ENCODE measurements at regions not wholly inside any gene's neighbourhood (a gene's known extent, or its start where the extent isn't known, plus 50 kb on each side); places are given as distances from the start of the nearest gene placed in this dataset.

DNA sequence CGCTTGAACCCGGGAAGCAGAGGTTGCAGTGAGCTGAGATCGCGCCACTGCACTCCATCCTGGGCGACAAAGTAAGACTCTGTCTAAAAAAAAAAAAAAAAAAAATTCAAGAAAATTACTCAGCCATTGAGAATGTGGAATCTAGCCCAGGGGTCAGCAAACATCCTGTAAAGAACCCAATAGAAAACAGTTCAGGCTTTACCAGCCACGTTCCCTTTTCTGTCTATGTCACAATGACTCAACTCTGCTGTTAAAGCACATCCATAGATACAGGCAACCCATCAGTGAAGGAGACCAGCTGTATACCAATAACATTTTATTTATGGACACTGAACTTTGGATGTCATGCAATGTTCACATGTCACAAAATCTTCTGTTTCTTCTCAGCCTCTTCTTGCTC is 435.6 kb upstream of the GYPC start:
- Histone ChIP-seq H3K56ac (ENCODE audit: extremely low read depth, insufficient read depth, low read length) (no peak overlapping the region), H2BK20ac (ENCODE audit: low read depth, low read length) (no peak overlapping the region), H3K14ac (replicated peaks; ENCODE audit: low read depth, low read length) (no peak overlapping the region), H3K27me3 (ENCODE audit: control insufficient read depth, insufficient read depth, low read length) (no peaks in the 10 kb centered on the region), H2BK120ac (ENCODE audit: low read depth, low read length) (no peak overlapping the region), H3K79me1 (ENCODE audit: low read depth in 1 of 2, low read length in 2 of 2) (no peaks in the 10 kb centered on the region), H4K5ac (ENCODE audit: low read depth, low read length) (no peak overlapping the region), H3K4me3 (ENCODE audit: insufficient read depth, low read depth, low read length) (no peak overlapping the region), H4K8ac (ENCODE audit: low read depth in 2 of 2, low read length in 2 of 2) (no peak overlapping the region), H3K9me1 (ENCODE audit: insufficient read depth, low read length) (no peaks in the 10 kb centered on the region), H3K4me1 (ENCODE audit: control insufficient read depth, insufficient read depth, low read length) (no peaks in the 10 kb centered on the region), H3K27ac (ENCODE audit: insufficient read depth, low read length) (no peak overlapping the region), H2BK15ac (ENCODE audit: low read depth, low read length) (no peak overlapping the region), H2BK5ac (ENCODE audit: low read depth, low read length, poor library complexity, severe bottlenecking) (no peak overlapping the region), H2AFZ (replicated peaks; ENCODE audit: low read length, poor library complexity) (no peak overlapping the region), H3K4ac (ENCODE audit: low read depth, low read length) (no peak overlapping the region), H4K20me1 (ENCODE audit: insufficient read depth, low read length) (no peaks in the 10 kb centered on the region), H3K36me3 (ENCODE audit: control insufficient read depth, insufficient read depth, low read length) (no peaks in the 10 kb centered on the region), H2AK9ac (replicated peaks; ENCODE audit: low read depth, low read length, poor library complexity) (no peak overlapping the region), H2AK5ac (ENCODE audit: low read depth, low read length) (no peak overlapping the region), H3K23ac (ENCODE audit: low read depth, low read length) (no peak overlapping the region), H3K18ac (ENCODE audit: low read depth, low read length) (no peak overlapping the region), H4K91ac (ENCODE audit: insufficient read depth, low read depth, low read length) (no peak overlapping the region), H3K4me2 (ENCODE audit: low read depth, low read length) (no peak overlapping the region), H3K9me3 (ENCODE audit: control insufficient read depth, insufficient read depth, low read length) (peaks cover 7% of the 10 kb centered on the region), H3K9ac (ENCODE audit: low read depth, low read length) (no peak overlapping the region)
- ChIA-PET POLR2A (ENCODE audit: unreplicated experiment) (no interaction called here), CTCF (no interaction called here)
- ATAC-seq (ENCODE audit: low read depth), result no peak
- dilution Hi-C loops (cut with HindIII; ENCODE audit: low sequenced_read_pairs, unreplicated experiment) (no loop called here), in situ Hi-C loops (cut with MboI; ENCODE audit: low sequenced_read_pairs) (no loop called here), intact Hi-C loops (cut with micrococcal nuclease) (no loop called here)
- WGBS, 2 experiments (ENCODE audit: extremely low coverage in 2 of 2, insufficient read length in 1 of 2), result no CpG with 5 or more reads among the region's 6 CpGs
- BruUV-seq (replicated peaks), result no TSS peak
- DNase-seq, result no peak
- TF ChIP-seq RCOR1 (IDR thresholded peaks at IDR 0.05; ENCODE audit: insufficient replicate concordance, low read length) (no peak), RFX5 (IDR thresholded peaks at IDR 0.05; ENCODE audit: low read depth, low read length) (no peak), RAD21 (IDR thresholded peaks at IDR 0.05; ENCODE audit: low read length) (no peak), MAFK (IDR thresholded peaks at IDR 0.05; ENCODE audit: low read depth, low read length) (no peak), SMC3 (IDR thresholded peaks at IDR 0.05; ENCODE audit: low read depth, low read length) (no peak), NFE2L2 (IDR thresholded peaks at IDR 0.05; ENCODE audit: low read depth, low read length) (no peak), BHLHE40 (IDR thresholded peaks at IDR 0.05; ENCODE audit: low read depth, low read length) (no peak), MXI1 (IDR thresholded peaks at IDR 0.05; ENCODE audit: borderline replicate concordance, low read depth, low read length) (no peak), POLR2A (IDR thresholded peaks at IDR 0.05; ENCODE audit: low read depth, low read length) (no peak), CEBPB (IDR thresholded peaks at IDR 0.05; ENCODE audit: low read depth, low read length) (no peak), CHD1 (IDR thresholded peaks at IDR 0.05; ENCODE audit: low read depth, low read length) (no peak), FOS (IDR thresholded peaks at IDR 0.05; ENCODE audit: low read depth, low read length) (no peak), MAZ (IDR thresholded peaks at IDR 0.05; ENCODE audit: borderline replicate concordance, low read depth, low read length) (no peak)
- TF ChIP-seq, protein P1, sequence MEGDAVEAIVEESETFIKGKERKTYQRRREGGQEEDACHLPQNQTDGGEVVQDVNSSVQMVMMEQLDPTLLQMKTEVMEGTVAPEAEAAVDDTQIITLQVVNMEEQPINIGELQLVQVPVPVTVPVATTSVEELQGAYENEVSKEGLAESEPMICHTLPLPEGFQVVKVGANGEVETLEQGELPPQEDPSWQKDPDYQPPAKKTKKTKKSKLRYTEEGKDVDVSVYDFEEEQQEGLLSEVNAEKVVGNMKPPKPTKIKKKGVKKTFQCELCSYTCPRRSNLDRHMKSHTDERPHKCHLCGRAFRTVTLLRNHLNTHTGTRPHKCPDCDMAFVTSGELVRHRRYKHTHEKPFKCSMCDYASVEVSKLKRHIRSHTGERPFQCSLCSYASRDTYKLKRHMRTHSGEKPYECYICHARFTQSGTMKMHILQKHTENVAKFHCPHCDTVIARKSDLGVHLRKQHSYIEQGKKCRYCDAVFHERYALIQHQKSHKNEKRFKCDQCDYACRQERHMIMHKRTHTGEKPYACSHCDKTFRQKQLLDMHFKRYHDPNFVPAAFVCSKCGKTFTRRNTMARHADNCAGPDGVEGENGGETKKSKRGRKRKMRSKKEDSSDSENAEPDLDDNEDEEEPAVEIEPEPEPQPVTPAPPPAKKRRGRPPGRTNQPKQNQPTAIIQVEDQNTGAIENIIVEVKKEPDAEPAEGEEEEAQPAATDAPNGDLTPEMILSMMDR (conservative IDR thresholded peaks at IDR 0.05; ENCODE audit: low read depth, low read length), result no peak
- TF ChIP-seq, protein P2, sequence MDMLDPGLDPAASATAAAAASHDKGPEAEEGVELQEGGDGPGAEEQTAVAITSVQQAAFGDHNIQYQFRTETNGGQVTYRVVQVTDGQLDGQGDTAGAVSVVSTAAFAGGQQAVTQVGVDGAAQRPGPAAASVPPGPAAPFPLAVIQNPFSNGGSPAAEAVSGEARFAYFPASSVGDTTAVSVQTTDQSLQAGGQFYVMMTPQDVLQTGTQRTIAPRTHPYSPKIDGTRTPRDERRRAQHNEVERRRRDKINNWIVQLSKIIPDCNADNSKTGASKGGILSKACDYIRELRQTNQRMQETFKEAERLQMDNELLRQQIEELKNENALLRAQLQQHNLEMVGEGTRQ (IDR thresholded peaks at IDR 0.05; ENCODE audit: low read depth, low read length), result no peak
- TF ChIP-seq, protein P3, sequence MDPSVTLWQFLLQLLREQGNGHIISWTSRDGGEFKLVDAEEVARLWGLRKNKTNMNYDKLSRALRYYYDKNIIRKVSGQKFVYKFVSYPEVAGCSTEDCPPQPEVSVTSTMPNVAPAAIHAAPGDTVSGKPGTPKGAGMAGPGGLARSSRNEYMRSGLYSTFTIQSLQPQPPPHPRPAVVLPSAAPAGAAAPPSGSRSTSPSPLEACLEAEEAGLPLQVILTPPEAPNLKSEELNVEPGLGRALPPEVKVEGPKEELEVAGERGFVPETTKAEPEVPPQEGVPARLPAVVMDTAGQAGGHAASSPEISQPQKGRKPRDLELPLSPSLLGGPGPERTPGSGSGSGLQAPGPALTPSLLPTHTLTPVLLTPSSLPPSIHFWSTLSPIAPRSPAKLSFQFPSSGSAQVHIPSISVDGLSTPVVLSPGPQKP (IDR thresholded peaks at IDR 0.05; ENCODE audit: borderline replicate concordance, low read depth, low read length), result no peak

Data from IMR-90 (cell line).